ENCODE measurements at regions not wholly inside any gene's neighbourhood (a gene's known extent, or its start where the extent isn't known, plus 50 kb on each side); places are given as distances from the start of the nearest gene placed in this dataset.

DNA sequence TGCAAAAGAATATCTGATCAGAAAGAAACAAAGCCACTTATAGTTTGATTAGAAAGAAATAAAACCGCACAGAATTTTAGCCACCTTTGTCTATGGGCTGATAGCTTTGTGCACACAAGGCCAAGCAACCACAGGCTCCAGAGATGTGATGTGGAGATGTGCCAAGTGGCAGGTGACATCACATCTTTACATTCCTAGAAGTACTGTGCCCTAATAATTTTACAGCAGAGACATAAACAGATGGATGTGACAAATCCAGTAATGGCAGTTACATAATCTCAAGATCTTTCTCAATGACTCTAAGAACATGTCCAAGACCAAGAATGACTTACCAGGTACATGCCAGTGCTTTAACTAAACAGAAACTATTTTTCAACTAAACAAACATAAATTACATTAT, 159.5 kb downstream of the LTN1 start:
- Histone ChIP-seq H3K4me3 (no peak overlapping the region), H3K36me3 (replicated peaks in 1 of 2; ENCODE audit: insufficient read depth in 1 of 2, low read depth in 2 of 2) (no peaks in the 10 kb centered on the region), H3K27me3 (no peaks in the 10 kb centered on the region), H3K27ac (no peak overlapping the region), H3K9me3 (no peaks in the 10 kb centered on the region), H3K4me1 (no peaks in the 10 kb centered on the region)
- no peak for ATAC-seq
- DNase-seq: no peak
- TF ChIP-seq, protein P1, sequence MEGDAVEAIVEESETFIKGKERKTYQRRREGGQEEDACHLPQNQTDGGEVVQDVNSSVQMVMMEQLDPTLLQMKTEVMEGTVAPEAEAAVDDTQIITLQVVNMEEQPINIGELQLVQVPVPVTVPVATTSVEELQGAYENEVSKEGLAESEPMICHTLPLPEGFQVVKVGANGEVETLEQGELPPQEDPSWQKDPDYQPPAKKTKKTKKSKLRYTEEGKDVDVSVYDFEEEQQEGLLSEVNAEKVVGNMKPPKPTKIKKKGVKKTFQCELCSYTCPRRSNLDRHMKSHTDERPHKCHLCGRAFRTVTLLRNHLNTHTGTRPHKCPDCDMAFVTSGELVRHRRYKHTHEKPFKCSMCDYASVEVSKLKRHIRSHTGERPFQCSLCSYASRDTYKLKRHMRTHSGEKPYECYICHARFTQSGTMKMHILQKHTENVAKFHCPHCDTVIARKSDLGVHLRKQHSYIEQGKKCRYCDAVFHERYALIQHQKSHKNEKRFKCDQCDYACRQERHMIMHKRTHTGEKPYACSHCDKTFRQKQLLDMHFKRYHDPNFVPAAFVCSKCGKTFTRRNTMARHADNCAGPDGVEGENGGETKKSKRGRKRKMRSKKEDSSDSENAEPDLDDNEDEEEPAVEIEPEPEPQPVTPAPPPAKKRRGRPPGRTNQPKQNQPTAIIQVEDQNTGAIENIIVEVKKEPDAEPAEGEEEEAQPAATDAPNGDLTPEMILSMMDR (IDR thresholded peaks at IDR 0.05): no peak
- no peak for TF ChIP-seq POLR2A (IDR thresholded peaks at IDR 0.05)
- intact Hi-C loops (cut with DNase I): no loop called here
- WGBS, 2 donors: 55 to 68% methylated on average over 1 of the region's 1 CpG

DNA sequence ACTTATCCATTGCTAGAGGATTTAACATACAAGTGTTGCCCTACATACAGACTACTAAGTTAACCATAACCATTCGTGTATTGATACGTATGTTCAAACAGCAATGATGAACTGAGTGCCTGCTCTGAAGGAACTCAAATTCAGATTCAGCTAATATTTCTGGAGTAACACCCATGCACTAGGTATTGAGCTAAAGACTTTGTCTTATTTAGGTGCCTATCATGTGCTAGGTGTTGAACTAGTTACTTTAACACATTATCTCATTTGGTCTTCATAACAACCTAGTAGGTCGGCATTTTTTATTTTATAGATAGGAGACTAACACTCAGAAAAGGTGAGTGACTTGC, 160.0 kb downstream of the LTN1 start:
- H3K4me1 ChIP-seq: no peaks in the 10 kb centered on the region
- H3K27me3 ChIP-seq: no peaks in the 10 kb centered on the region
- intact Hi-C loops (cut with DNase I): no loop called here
- no peaks in the 10 kb centered on the region for H3K9me3 ChIP-seq
- no peaks in the 10 kb centered on the region for H3K36me3 ChIP-seq (replicated peaks in 1 of 2; ENCODE audit: insufficient read depth in 1 of 2, low read depth in 2 of 2)
- TF ChIP-seq POLR2A (IDR thresholded peaks at IDR 0.05): no peak
- TF ChIP-seq, protein P1 (IDR thresholded peaks at IDR 0.05): no peak
- no peak for ATAC-seq
- 95 to 96% methylated on average over 3 of the region's 3 CpGs for WGBS, 2 donors
- DNase-seq: no peak
- H3K27ac ChIP-seq: no peak overlapping the region
- H3K4me3 ChIP-seq: no peak overlapping the region

DNA sequence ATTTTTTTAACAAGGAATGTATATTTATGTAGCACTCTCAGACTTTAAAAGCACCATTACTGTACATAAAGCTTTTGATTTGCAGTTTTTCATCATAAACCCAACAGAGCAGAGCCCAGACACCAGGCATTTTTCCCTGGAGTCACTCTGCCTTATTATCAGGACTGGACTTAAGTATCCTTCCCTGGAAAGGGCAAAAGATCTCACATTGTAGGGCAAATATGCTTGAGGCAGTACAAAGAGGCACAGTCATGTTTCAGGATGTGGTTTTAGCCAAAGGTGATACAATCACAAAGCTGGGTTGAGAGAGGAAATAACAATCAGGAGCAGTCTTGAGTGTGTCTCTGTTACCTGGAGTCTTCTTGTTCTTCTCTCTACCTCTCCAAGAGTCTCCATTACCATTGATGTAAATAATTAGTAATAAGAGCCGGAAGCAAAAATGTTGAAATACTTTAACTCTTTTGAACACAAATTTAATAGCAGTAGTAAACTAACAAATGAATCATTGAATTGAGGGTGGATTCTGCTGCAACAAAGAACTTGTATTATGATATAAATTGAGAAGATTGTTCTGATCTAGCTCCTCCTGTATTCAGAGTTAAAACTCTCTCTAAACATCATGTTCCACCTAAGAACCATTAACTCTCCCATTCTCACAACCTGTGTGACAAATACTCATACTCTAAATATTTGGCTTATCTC, 160.5 kb downstream of the LTN1 start:
- Histone ChIP-seq H3K4me1 (no peaks in the 10 kb centered on the region), H3K9me3 (no peaks in the 10 kb centered on the region), H3K27ac (no peak overlapping the region), H3K36me3 (replicated peaks in 1 of 2; ENCODE audit: insufficient read depth in 1 of 2, low read depth in 2 of 2) (no peaks in the 10 kb centered on the region), H3K4me3 (no peak overlapping the region), H3K27me3 (no peaks in the 10 kb centered on the region)
- ATAC-seq: no peak
- WGBS, 2 donors: 77 to 79% methylated on average over 1 of the region's 1 CpG
- TF ChIP-seq POLR2A (IDR thresholded peaks at IDR 0.05): no peak
- TF ChIP-seq, protein P1 (IDR thresholded peaks at IDR 0.05): no peak
- DNase-seq: no peak
- intact Hi-C loops (cut with DNase I): no loop called here

DNA sequence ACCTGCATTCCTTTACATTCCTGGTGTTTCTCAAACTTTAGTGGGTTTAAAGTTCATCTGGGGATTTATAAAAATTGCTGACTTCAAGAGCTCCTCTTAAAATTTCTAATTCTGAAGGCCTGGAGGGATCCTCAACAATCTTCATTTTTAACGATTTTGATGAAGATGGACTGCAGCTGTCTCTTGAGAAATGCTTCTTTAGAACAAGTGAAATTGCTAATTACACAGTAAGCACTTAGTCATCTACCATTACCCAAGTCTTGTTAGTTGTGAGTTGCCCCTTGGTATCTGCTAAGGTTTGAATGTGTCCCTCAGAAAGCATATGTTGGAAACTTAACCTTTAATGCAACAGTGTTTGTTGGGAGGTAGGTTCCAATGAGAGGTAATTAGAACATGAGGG, 163.7 kb downstream of the LTN1 start:
- Histone ChIP-seq H3K9me3 (no peaks in the 10 kb centered on the region), H3K4me1 (no peaks in the 10 kb centered on the region), H3K27ac (no peak overlapping the region), H3K27me3 (no peaks in the 10 kb centered on the region), H3K36me3 (replicated peaks in 1 of 2; ENCODE audit: insufficient read depth in 1 of 2, low read depth in 2 of 2) (no peaks in the 10 kb centered on the region), H3K4me3 (no peak overlapping the region)
- ATAC-seq (no peak), DNase-seq (no peak)
- no peak for TF ChIP-seq POLR2A (IDR thresholded peaks at IDR 0.05)
- TF ChIP-seq, protein P1 (IDR thresholded peaks at IDR 0.05): no peak
- intact Hi-C loops (cut with DNase I): no loop called here
- WGBS, 2 donors: 50 to 58% methylated on average over 1 of the region's 1 CpG

DNA sequence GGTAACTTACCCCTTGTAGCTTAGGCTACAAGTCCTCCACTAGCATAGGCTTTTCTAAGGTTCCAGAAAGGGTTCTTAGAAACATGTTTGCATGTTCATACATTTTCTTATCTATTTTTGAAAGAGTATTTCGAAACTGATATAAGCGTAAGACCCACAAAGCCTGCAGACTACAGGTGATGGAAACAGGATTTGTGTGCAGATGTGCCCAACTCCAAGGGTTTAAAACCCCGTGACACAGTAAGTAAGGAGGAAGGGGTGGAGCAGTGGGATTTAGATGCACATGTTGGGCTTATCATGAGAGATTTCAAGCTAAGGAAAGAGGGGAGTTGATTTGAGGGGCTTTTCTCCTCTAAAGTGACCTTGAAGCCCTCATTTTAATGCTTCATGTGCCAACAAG, 164.7 kb downstream of the LTN1 start:
- DNase-seq (no peak), ATAC-seq (no peak)
- WGBS, 2 donors: 61 to 82% methylated on average over 3 of the region's 3 CpGs
- H3K36me3 ChIP-seq (replicated peaks in 1 of 2; ENCODE audit: insufficient read depth in 1 of 2, low read depth in 2 of 2): no peaks in the 10 kb centered on the region
- TF ChIP-seq POLR2A (IDR thresholded peaks at IDR 0.05): no peak
- TF ChIP-seq, protein P1 (IDR thresholded peaks at IDR 0.05): no peak
- intact Hi-C loops (cut with DNase I): no loop called here
- no peaks in the 10 kb centered on the region for H3K9me3 ChIP-seq
- H3K27ac ChIP-seq: no peak overlapping the region
- peaks cover 5% of the 10 kb centered on the region for H3K4me1 ChIP-seq
- no peak overlapping the region for H3K4me3 ChIP-seq
- no peaks in the 10 kb centered on the region for H3K27me3 ChIP-seq
